ENCODE measurements at regions not wholly inside any gene's neighbourhood (a gene's known extent, or its start where the extent isn't known, plus 50 kb on each side); places are given as distances from the start of the nearest gene placed in this dataset.

DNA sequence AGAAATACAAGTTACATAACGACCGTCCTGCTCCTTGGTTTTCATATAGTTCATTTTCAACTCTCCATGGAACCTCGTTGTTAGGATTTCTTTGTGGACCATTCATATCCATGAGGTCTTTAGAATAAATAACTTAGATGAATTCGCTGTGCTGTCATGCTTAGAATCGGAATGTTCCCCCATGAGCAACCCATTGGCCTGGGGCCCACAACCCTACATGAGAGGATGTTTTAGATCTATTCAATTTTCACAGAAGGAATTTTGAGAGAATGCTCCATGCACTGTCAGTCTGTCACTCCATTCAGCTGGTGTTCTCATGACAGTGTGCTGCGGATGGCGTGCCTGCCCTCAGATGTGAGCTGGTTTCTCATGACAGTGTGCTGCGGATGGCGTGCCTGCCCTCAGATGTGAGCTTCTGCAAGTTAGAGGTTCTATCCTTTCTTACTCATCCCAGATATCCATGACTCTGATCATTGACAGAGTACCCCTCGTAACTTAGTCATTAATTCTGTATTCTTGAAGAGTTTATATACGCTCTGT, 1193.1 kb downstream of the EFNB2 start:
- TF ChIP-seq POLR2A (IDR thresholded peaks at IDR 0.05; ENCODE audit: low read depth, low read length): no peak
- TF ChIP-seq TAF1 (IDR thresholded peaks at IDR 0.05; ENCODE audit: borderline replicate concordance, low read depth, low read length): no peak

Measured in GM12892 (cell line).